GM12878 (cell line): ENCODE measurements at regions not wholly inside any gene's neighbourhood (a gene's known extent, or its start where the extent isn't known, plus 50 kb on each side); places are given as distances from the start of the nearest gene placed in this dataset.

Experiments
- ASH2L ChIP-seq: fragments of 300-600, 200-600 bp; sonication (generic); IDR thresholded peaks from 2 replicates; pipeline ENCODE4 v1.6.1; 2017; ENCODE audit warnings: low read depth, mild to moderate bottlenecking, borderline replicate concordance
- EZH2 ChIP-seq: IDR thresholded peaks from 2 replicates; pipeline ENCODE4 v1.6.1; 2012; ENCODE audit warnings: low read depth, mild to moderate bottlenecking, control low read depth, inconsistent platforms, low read length, borderline replicate concordance; ENCODE audit not compliant: control insufficient read depth
- GABPA ChIP-seq: IDR thresholded peaks from 2 replicates; pipeline ENCODE4 v1.6.1; 2014; ENCODE audit warnings: antibody characterized with exemption, low read depth, mild to moderate bottlenecking, inconsistent platforms
- NRF1 ChIP-seq: conservative IDR thresholded peaks from 2 replicates; pipeline ENCODE4 v1.6.1; 2011; ENCODE audit warnings: mild to moderate bottlenecking, low read depth, low read length, improper control_type of control experiment
- SUPT20H ChIP-seq: IDR thresholded peaks from 2 replicates; pipeline ENCODE4 v1.6.1; 2011; ENCODE audit warnings: low read depth, mild to moderate bottlenecking, low read length, moderate library complexity, borderline replicate concordance; ENCODE audit not compliant: control insufficient read depth

DNA sequence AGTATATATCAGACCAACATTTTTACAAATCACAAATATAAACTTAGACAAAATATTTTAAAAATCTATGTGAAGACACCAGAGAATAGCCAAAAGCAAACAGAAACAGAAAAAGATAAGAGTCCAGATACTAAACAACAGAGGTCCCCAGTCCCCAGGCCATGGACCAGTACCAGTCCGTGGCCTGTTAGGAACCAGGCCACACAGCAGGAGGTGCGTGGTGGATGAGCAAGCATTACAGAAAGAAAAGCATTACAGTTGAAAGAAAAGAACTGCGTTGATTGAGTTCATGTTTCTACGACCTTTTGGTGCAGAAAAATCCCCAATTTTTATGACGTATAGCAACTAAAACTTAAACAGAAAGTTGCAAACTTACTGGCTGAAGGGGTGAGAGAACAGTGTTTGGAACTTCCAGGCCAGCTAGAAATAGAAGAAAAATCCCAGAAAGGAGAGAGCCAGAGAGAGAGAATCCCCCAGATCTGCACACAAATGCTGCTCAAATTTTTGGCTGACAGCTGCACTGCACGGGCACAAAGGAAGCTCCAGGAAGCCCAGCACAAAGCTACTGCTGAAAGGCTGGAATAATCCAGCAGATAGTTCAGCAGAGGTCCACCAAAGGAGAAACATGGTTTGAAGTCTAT lies 159.6 kb upstream of the C14orf180 start:
- TF ChIP-seq GABPA (no peak), SUPT20H (no peak), ASH2L (no peak), EZH2 (no peak), NRF1 (no peak)
